ENCODE measurements at regions not wholly inside any gene's neighbourhood (a gene's known extent, or its start where the extent isn't known, plus 50 kb on each side); places are given as distances from the start of the nearest gene placed in this dataset.

GRCh38 chr4:127120441-127121090 lies 512.2 kb upstream of the INTU start:
- DNase-seq = no peak
- in situ Hi-C loops (cut with HindIII; ENCODE audit: low pct_ligation_motif_present, low pct_unique_long_range_greater_than_20kb, low sequenced_read_pairs) = no loop called here

DNA sequence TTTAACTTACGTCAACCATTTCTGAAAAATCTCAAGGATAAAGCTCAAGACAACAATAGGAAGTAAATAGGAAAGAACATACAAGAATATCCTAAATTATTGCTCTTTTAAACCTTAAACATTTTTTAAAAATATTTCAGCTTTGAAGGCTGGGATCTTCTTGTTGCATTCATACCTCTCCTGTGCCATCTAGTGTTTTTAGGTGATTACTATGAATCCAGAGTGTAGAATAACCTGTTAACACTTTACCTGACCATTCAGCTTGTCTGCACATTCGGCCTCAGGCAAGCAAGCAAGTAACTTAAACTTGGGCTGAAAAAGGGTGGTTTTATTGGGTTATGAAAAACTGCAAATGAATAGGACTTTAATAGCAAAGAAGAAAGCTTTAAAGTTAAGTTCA lies 507.8 kb upstream of the INTU start:
- in situ Hi-C loops (cut with HindIII; ENCODE audit: low pct_ligation_motif_present, low pct_unique_long_range_greater_than_20kb, low sequenced_read_pairs) = no loop called here
- DNase-seq = peak; percentile 27

- DNase-seq = no peak
- in situ Hi-C loops (cut with HindIII; ENCODE audit: low pct_ligation_motif_present, low pct_unique_long_range_greater_than_20kb, low sequenced_read_pairs) = no loop called here
These were observed 506.0 kb upstream of the INTU start for GRCh38 chr4:127126718-127127117.

DNA sequence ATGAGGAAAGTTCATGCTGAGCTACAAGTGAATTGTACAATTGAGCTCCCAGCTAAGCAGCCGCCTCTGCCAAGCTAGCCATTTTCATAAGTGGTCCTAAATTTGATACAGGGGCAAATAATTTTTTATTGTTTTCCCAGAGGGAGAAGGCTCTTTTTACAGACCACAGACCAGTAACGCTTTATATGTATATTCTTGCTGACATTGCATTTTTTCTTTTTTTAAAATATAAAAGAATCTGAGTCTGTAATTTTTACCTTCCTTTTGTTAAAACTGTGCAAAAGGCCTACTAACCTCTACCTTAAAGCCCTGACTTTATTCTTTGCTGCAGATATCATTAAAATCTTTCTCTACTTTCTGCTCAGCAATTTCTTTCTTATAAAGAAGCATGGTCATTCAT lies 501.2 kb upstream of the INTU start:
- DNase-seq = no peak
- in situ Hi-C loops (cut with HindIII; ENCODE audit: low pct_ligation_motif_present, low pct_unique_long_range_greater_than_20kb, low sequenced_read_pairs) = no loop called here

- in situ Hi-C loops (cut with HindIII; ENCODE audit: low pct_ligation_motif_present, low pct_unique_long_range_greater_than_20kb, low sequenced_read_pairs) = no loop called here
- DNase-seq = no peak
These were observed 498.3 kb upstream of the INTU start for GRCh38 chr4:127134490-127134889.

GRCh38 chr4:127138586-127138985 lies 494.2 kb upstream of the INTU start:
- no peak for DNase-seq
- in situ Hi-C loops (cut with HindIII; ENCODE audit: low pct_ligation_motif_present, low pct_unique_long_range_greater_than_20kb, low sequenced_read_pairs) = no loop called here

- in situ Hi-C loops (cut with HindIII; ENCODE audit: low pct_ligation_motif_present, low pct_unique_long_range_greater_than_20kb, low sequenced_read_pairs) = no loop called here
- no peak for DNase-seq
These were observed 492.9 kb upstream of the INTU start for GRCh38 chr4:127139788-127140286.

GRCh38 chr4:127140306-127140705 lies 492.5 kb upstream of the INTU start:
- DNase-seq = no peak
- in situ Hi-C loops (cut with HindIII; ENCODE audit: low pct_ligation_motif_present, low pct_unique_long_range_greater_than_20kb, low sequenced_read_pairs) = no loop called here

- no peak for DNase-seq
- in situ Hi-C loops (cut with HindIII; ENCODE audit: low pct_ligation_motif_present, low pct_unique_long_range_greater_than_20kb, low sequenced_read_pairs) = no loop called here
These were observed 490.9 kb upstream of the INTU start for GRCh38 chr4:127141856-127142255.

GRCh38 chr4:127143460-127144195 lies 489.1 kb upstream of the INTU start:
- DNase-seq = peak; percentile 24

GRCh38 chr4:127145006-127145540 lies 487.7 kb upstream of the INTU start:
- in situ Hi-C loops (cut with HindIII; ENCODE audit: low pct_ligation_motif_present, low pct_unique_long_range_greater_than_20kb, low sequenced_read_pairs) = no loop called here
- no peak for DNase-seq

More at GRCh38 chr4:127143460-127144195, 489.1 kb upstream of the INTU start:
- in situ Hi-C loops (cut with HindIII; ENCODE audit: low pct_ligation_motif_present, low pct_unique_long_range_greater_than_20kb, low sequenced_read_pairs) = no loop called here

GRCh38 chr4:127148165-127148564 lies 484.6 kb upstream of the INTU start:
- in situ Hi-C loops (cut with HindIII; ENCODE audit: low pct_ligation_motif_present, low pct_unique_long_range_greater_than_20kb, low sequenced_read_pairs) = no loop called here
- no peak for DNase-seq

DNA sequence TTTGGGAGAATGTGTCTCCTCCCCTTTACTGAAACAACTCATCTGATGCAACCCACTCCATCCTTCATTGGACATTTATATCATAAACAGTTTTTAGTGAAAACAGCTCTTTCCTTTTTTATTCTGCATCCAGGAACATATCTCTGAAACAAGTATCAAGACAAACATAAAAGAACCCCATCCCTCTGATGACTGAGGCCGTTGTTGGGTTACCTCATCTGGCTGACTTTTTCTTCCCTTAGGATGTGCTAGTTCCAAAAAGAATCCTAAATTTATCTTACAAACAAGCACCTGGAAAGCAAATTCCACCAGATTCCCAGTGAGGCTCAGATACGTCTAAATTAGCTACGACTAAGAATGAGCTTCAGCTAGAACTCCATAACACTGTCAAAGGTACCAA lies 483.7 kb upstream of the INTU start:
- in situ Hi-C loops (cut with HindIII; ENCODE audit: low pct_ligation_motif_present, low pct_unique_long_range_greater_than_20kb, low sequenced_read_pairs) = no loop called here
- no peak for DNase-seq

- in situ Hi-C loops (cut with HindIII; ENCODE audit: low pct_ligation_motif_present, low pct_unique_long_range_greater_than_20kb, low sequenced_read_pairs) = no loop called here
- no peak for DNase-seq
These were observed 480.8 kb upstream of the INTU start for GRCh38 chr4:127151941-127152340.

GRCh38 chr4:127155116-127155515 lies 477.6 kb upstream of the INTU start:
- in situ Hi-C loops (cut with HindIII; ENCODE audit: low pct_ligation_motif_present, low pct_unique_long_range_greater_than_20kb, low sequenced_read_pairs) = no loop called here
- no peak for DNase-seq

GRCh38 chr4:127155555-127155954 lies 477.2 kb upstream of the INTU start:
- in situ Hi-C loops (cut with HindIII; ENCODE audit: low pct_ligation_motif_present, low pct_unique_long_range_greater_than_20kb, low sequenced_read_pairs) = no loop called here
- no peak for DNase-seq

DNA sequence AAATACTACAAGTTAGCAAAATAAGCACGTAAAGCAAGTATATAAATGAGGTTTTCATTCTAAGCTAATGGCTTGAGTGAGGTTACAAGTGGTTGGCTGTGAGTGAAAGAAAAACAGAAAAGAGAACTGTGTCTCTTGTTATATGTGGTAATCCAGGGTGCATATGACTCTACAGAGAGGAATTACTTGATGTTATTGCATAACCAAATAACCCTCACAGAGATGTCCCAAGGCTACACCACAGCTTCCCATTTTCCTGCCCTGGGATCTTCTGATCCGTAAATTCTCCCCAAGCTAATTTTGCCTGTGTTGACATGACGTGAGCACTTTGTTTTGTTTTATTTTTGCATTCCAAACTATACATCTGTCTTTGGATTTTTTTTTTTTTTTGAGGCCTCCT lies 470.0 kb upstream of the INTU start:
- DNase-seq = no peak
- in situ Hi-C loops (cut with HindIII; ENCODE audit: low pct_ligation_motif_present, low pct_unique_long_range_greater_than_20kb, low sequenced_read_pairs) = no loop called here

DNA sequence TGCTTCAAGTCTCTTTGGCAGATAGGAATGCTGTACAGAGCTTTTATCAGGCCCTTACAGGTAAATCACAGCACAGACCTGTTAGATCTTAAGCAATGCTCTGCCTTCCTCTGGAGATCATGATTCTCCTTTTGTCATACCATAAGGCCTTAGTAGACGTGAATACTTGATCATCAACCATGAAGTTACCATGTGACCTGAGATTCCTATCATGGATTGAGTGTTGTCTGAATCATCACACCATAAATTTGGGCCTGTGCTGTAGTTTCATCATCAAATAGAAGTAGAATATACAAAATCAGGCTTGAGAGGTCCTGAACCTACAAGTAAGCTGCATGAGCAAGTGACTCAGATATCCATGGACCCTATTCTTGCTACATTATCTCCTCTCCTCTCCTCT lies 466.8 kb upstream of the INTU start:
- DNase-seq = no peak
- in situ Hi-C loops (cut with HindIII; ENCODE audit: low pct_ligation_motif_present, low pct_unique_long_range_greater_than_20kb, low sequenced_read_pairs) = no loop called here

DNA sequence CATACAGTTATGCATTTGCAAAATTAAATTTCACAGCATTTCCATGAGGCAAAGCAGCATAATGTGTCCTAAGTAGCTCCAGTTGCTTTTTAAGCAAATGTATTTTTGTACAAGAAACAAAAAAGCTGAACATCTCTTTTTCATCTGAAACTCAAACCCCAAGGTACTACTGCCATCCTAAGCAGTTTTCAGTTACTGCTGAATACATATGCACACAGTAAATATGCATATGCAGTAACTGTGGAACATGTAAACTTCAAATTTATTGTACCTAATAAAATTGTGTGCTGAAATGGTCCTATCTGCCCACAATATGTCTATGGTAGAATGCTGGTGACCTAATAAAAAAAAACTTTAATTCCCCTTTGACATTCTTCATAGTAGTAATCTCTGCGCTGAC lies 458.6 kb upstream of the INTU start:
- in situ Hi-C loops (cut with HindIII; ENCODE audit: low pct_ligation_motif_present, low pct_unique_long_range_greater_than_20kb, low sequenced_read_pairs) = no loop called here
- no peak for DNase-seq

GRCh38 chr4:127174616-127175015 lies 458.1 kb upstream of the INTU start:
- no peak for DNase-seq

More at GRCh38 chr4:127174616-127175015, 458.1 kb upstream of the INTU start:
- in situ Hi-C loops (cut with HindIII; ENCODE audit: low pct_ligation_motif_present, low pct_unique_long_range_greater_than_20kb, low sequenced_read_pairs) = no loop called here
